GM12892 (cell line): ENCODE measurements at regions not wholly inside any gene's neighbourhood (a gene's known extent, or its start where the extent isn't known, plus 50 kb on each side); places are given as distances from the start of the nearest gene placed in this dataset.

Source experiments
- POLR2A ChIP-seq: IDR thresholded peaks from 2 replicates; pipeline ENCODE4 v1.6.1; 2011; ENCODE audit warnings: low read depth, low read length, control low read depth
- POLR2AphosphoS5 ChIP-seq: IDR thresholded peaks from 2 replicates; pipeline ENCODE4 v1.6.1; 2011; ENCODE audit warnings: low read depth, low read length, control low read depth
- TAF1 ChIP-seq: IDR thresholded peaks from 2 replicates; pipeline ENCODE4 v1.6.1; 2011; ENCODE audit warnings: low read depth, mild to moderate bottlenecking, control low read depth, low read length, borderline replicate concordance

- TF ChIP-seq POLR2A (no peak), POLR2AphosphoS5 (no peak), TAF1 (no peak)
Observed at GRCh38 chr20:23215344-23215995, 129.3 kb upstream of the CD93 start.
